NCI-H1694 treated with DMSO at 0.1 percent for 48 hours (cell line): ENCODE measurements at regions not wholly inside any gene's neighbourhood (a gene's known extent, or its start where the extent isn't known, plus 50 kb on each side); places are given as distances from the start of the nearest gene placed in this dataset.

Experiments used
- DNase-seq: peaks from one replicate; lab custom pipeline; 2025; lab: John Stamatoyannopoulos, UW

- DNase-seq: no peak
Observed at GRCh38 chr2:226031647-226032501, 632.4 kb downstream of the NYAP2 start.

- peak; percentile 79 for DNase-seq
Observed at GRCh38 chr2:226030788-226031646, 631.5 kb downstream of the NYAP2 start.

- no peak for DNase-seq
Observed at GRCh38 chr2:226030369-226030768, 630.9 kb downstream of the NYAP2 start.

- no peak for DNase-seq
Observed at GRCh38 chr2:226023946-226024345, 624.4 kb downstream of the NYAP2 start.

GRCh38 chr2:226023383-226023782 lies 623.9 kb downstream of the NYAP2 start:
- no peak for DNase-seq

GRCh38 chr2:226020956-226021355 lies 621.4 kb downstream of the NYAP2 start:
- DNase-seq: no peak

- DNase-seq: no peak
Observed at GRCh38 chr2:226020176-226020575, 620.7 kb downstream of the NYAP2 start.

- no peak for DNase-seq
Observed at GRCh38 chr2:226018641-226019040, 619.1 kb downstream of the NYAP2 start.

GRCh38 chr2:226017537-226017936 lies 618.0 kb downstream of the NYAP2 start:
- no peak for DNase-seq

GRCh38 chr2:226017107-226017506 lies 617.6 kb downstream of the NYAP2 start:
- no peak for DNase-seq

GRCh38 chr2:226011716-226012450 lies 612.4 kb downstream of the NYAP2 start:
- no peak for DNase-seq

GRCh38 chr2:226002438-226002837 lies 602.9 kb downstream of the NYAP2 start:
- DNase-seq: no peak

- no peak for DNase-seq
Observed at GRCh38 chr2:226001716-226002115, 602.2 kb downstream of the NYAP2 start.

- no peak for DNase-seq
Observed at GRCh38 chr2:225999692-226000091, 600.2 kb downstream of the NYAP2 start.

GRCh38 chr2:225998653-225999052 lies 599.1 kb downstream of the NYAP2 start:
- no peak for DNase-seq

GRCh38 chr2:225998116-225998515 lies 598.6 kb downstream of the NYAP2 start:
- DNase-seq: no peak

- no peak for DNase-seq
Observed at GRCh38 chr2:225996462-225996828, 596.9 kb downstream of the NYAP2 start.

GRCh38 chr2:225995796-225996461 lies 596.4 kb downstream of the NYAP2 start:
- DNase-seq: no peak

- no peak for DNase-seq
Observed at GRCh38 chr2:225994748-225995405, 595.4 kb downstream of the NYAP2 start.

GRCh38 chr2:225993430-225993829 lies 593.9 kb downstream of the NYAP2 start:
- DNase-seq: no peak

GRCh38 chr2:225989809-225990208 lies 590.3 kb downstream of the NYAP2 start:
- DNase-seq: no peak
